Amygdala (tissue), 56 donors: ENCODE measurements at regions not wholly inside any gene's neighbourhood (a gene's known extent, or its start where the extent isn't known, plus 50 kb on each side); places are given as distances from the start of the nearest gene placed in this dataset.
A peak's percentile ranks its signal among the peaks of the same experiment; 100 is the strongest.

Experiments used
- DNase-seq, 56 donors: peaks; one replicate each; lab custom pipeline; 2025; lab: John Stamatoyannopoulos, UW

GRCh38 chr18:75478996-75479880 is 51.7 kb upstream of the SMIM21 start:
- DNase-seq = peak in 1 of 56 donors; percentile 1

- no peak for DNase-seq
Observed at GRCh38 chr18:75477900-75478299, 50.4 kb upstream of the SMIM21 start.
